CD4-positive, CD25-positive, alpha-beta regulatory T cell (primary cell): ENCODE measurements at regions not wholly inside any gene's neighbourhood (a gene's known extent, or its start where the extent isn't known, plus 50 kb on each side); places are given as distances from the start of the nearest gene placed in this dataset.

Experiments used
- ATAC-seq, 2 donors: fragments of 150-1000 bp; cut with Tn5 transposase; one replicate each; pipeline ENCODE4 v1.10.0; 2021; ENCODE audit warnings: low read depth in 2 of 2, moderate number of reproducible peaks in 2 of 2, moderate library complexity in 1 of 2
- DNase-seq, 3 donors: peaks; one replicate each; pipeline versions ENCODE4 v3.0.0 to v3.0.0-alpha.2; 2012 to 2022; ENCODE audit warnings: mixed read lengths in 1 of 3
- H3K27ac ChIP-seq: one replicate; pipeline ENCODE4 v1.7.0; 2013; ENCODE audit warnings: mild to moderate bottlenecking, low read length; ENCODE audit not compliant: insufficient read depth, poor library complexity, severe bottlenecking
- H3K27me3 ChIP-seq: one replicate; pipeline ENCODE4 v1.7.0; 2013; ENCODE audit warnings: low read length; ENCODE audit not compliant: control insufficient read depth, insufficient read depth
- H3K36me3 ChIP-seq: one replicate; pipeline ENCODE4 v1.7.0; 2013; ENCODE audit warnings: mild to moderate bottlenecking, low read length, moderate library complexity; ENCODE audit not compliant: control insufficient read depth, insufficient read depth
- H3K4me1 ChIP-seq: 2 replicates; pipeline ENCODE4 v1.7.0; 2013; ENCODE audit warnings: mild to moderate bottlenecking, low read length; ENCODE audit not compliant: insufficient read depth, control insufficient read depth, poor library complexity, severe bottlenecking
- H3K4me3 ChIP-seq: one replicate; pipeline ENCODE4 v1.7.0; 2013; ENCODE audit warnings: low read depth, mild to moderate bottlenecking, low read length, moderate library complexity
- H3K9me3 ChIP-seq, 2 experiments: 1 replicate in 1 of 2; 2 replicates in 1 of 2; pipeline ENCODE4 v1.7.0; 2013; ENCODE audit warnings: low read length in 2 of 2, mild to moderate bottlenecking in 1 of 2, moderate library complexity in 1 of 2; ENCODE audit not compliant: control insufficient read depth in 2 of 2
- H3K27ac Mint-ChIP-seq, 3 donors: one replicate each; pipeline ENCODE4 v1.8.0; 2020 to 2022; ENCODE audit warnings: mild to moderate bottlenecking in 3 of 3, mixed read lengths in 3 of 3, moderate library complexity in 2 of 3
- H3K27me3 Mint-ChIP-seq: one replicate; pipeline ENCODE4 v1.8.0; 2022; ENCODE audit warnings: mild to moderate bottlenecking, mixed read lengths
- H3K36me3 Mint-ChIP-seq: one replicate; pipeline ENCODE4 v1.8.0; 2020; ENCODE audit warnings: mixed read lengths
- H3K4me1 Mint-ChIP-seq, 4 donors: one replicate each; pipeline ENCODE4 v1.8.0; 2020 to 2022; ENCODE audit warnings: mixed read lengths in 4 of 4, mild to moderate bottlenecking in 1 of 4
- H3K4me3 Mint-ChIP-seq, 4 donors: one replicate each; pipeline ENCODE4 v1.8.0; 2020 to 2022; ENCODE audit warnings: mild to moderate bottlenecking in 4 of 4, mixed read lengths in 4 of 4, moderate library complexity in 3 of 4
- H3K9me3 Mint-ChIP-seq, 7 donors: one replicate each; pipeline ENCODE4 v1.8.0; 2020 to 2022; ENCODE audit warnings: mixed read lengths in 7 of 7, mild to moderate bottlenecking in 3 of 7, moderate library complexity in 2 of 7

DNA sequence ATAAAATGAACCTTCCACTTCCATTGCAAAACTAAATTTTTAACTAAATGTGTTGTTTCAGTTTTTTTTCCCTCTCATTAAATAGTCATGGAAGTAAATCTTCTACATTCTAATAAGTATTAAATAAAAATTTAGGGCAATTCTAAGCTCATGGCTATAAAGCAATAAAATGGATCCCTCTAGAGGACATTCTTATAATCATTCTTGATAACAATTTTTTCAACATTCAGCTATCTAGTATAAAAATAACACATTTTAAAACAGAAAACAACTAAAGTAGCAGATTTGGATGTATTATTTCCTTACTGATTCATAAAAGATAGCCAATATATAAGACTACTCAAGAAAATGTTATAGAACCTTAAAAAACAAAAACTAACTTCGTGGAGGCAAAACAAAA, 393.1 kb downstream of the PLOD2 start:
- H3K9me3 Mint-ChIP-seq, result peaks cover 0 to 11% (median 5%) of the 10 kb centered on the region in 7 donors
- ATAC-seq (no peak), DNase-seq (no peak)
- no peaks in the 10 kb centered on the region for H3K9me3 ChIP-seq
- no peaks in the 10 kb centered on the region for H3K4me1 ChIP-seq
- H3K36me3 Mint-ChIP-seq, result no peaks in the 10 kb centered on the region
- no peak overlapping the region for H3K4me3 ChIP-seq
- no peak overlapping the region for H3K27ac Mint-ChIP-seq
- H3K36me3 ChIP-seq, result no peaks in the 10 kb centered on the region
- no peak overlapping the region for H3K4me3 Mint-ChIP-seq
- H3K4me1 Mint-ChIP-seq, result no peaks in the 10 kb centered on the region
- no peak overlapping the region for H3K27ac ChIP-seq
- H3K27me3 Mint-ChIP-seq, result no peaks in the 10 kb centered on the region
- no peaks in the 10 kb centered on the region for H3K27me3 ChIP-seq

GRCh38 chr3:145776782-145777408, 384.1 kb downstream of the PLOD2 start:
- H3K4me3 ChIP-seq, result no peak overlapping the region
- H3K36me3 Mint-ChIP-seq, result no peaks in the 10 kb centered on the region

GRCh38 chr3:145780301-145780700, 380.7 kb downstream of the PLOD2 start:
- no peaks in the 10 kb centered on the region for H3K4me1 Mint-ChIP-seq

More at GRCh38 chr3:145776782-145777408, 384.1 kb downstream of the PLOD2 start:
- Histone ChIP-seq H3K4me1 (no peaks in the 10 kb centered on the region), H3K27me3 (no peaks in the 10 kb centered on the region), H3K9me3 (no peaks in the 10 kb centered on the region), H3K36me3 (no peaks in the 10 kb centered on the region), H3K27ac (no peak overlapping the region)
- Mint-ChIP-seq H3K9me3 (peaks cover 0 to 12% (median 2%) of the 10 kb centered on the region in 7 donors), H3K27ac (no peak overlapping the region), H3K4me1 (no peaks in the 10 kb centered on the region), H3K4me3 (no peak overlapping the region), H3K27me3 (no peaks in the 10 kb centered on the region)
- no peak for ATAC-seq
- DNase-seq, result peak in 1 of 3 donors; percentile 4

DNA sequence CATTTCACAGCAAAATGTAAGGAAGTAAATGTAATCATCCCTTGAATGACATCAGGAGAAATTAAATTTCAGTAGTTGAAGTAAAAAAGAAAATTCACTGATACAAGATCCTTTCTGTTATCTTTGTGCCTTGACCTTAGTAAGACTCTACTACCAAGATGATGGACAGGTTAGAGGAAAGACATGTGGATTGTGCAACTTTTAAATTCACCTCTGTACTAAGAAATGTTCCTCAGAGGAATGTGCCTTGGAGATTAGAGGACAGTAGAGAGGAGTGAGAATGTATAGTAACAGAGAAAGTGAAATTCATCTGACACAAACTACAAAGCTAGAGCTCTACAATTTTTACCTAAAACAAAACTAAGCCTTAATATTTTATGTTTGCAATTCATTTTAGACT, 375.3 kb downstream of the PLOD2 start:
- Histone ChIP-seq H3K27ac (no peak overlapping the region), H3K36me3 (no peaks in the 10 kb centered on the region), H3K4me1 (no peaks in the 10 kb centered on the region), H3K4me3 (no peak overlapping the region), H3K27me3 (no peaks in the 10 kb centered on the region), H3K9me3 (no peaks in the 10 kb centered on the region)
- no peaks in the 10 kb centered on the region for H3K4me1 Mint-ChIP-seq
- H3K27me3 Mint-ChIP-seq, result no peaks in the 10 kb centered on the region
- no peak overlapping the region for H3K4me3 Mint-ChIP-seq
- no peak for DNase-seq
- no peaks in the 10 kb centered on the region for H3K36me3 Mint-ChIP-seq
- peaks cover 0 to 18% (median 1%) of the 10 kb centered on the region in 7 donors for H3K9me3 Mint-ChIP-seq
- no peak overlapping the region for H3K27ac Mint-ChIP-seq
- no peak for ATAC-seq

More at GRCh38 chr3:145780301-145780700, 380.7 kb downstream of the PLOD2 start:
- H3K27ac Mint-ChIP-seq, result no peak overlapping the region
- H3K27me3 Mint-ChIP-seq, result no peaks in the 10 kb centered on the region
- no peak overlapping the region for H3K27ac ChIP-seq
- H3K36me3 ChIP-seq, result no peaks in the 10 kb centered on the region
- H3K27me3 ChIP-seq, result no peaks in the 10 kb centered on the region
- H3K9me3 Mint-ChIP-seq, result peaks cover 0 to 8% (median 2%) of the 10 kb centered on the region in 7 donors
- ATAC-seq (no peak), DNase-seq (no peak)
- H3K36me3 Mint-ChIP-seq, result no peaks in the 10 kb centered on the region
- H3K4me1 ChIP-seq, result no peaks in the 10 kb centered on the region
- no peak overlapping the region for H3K4me3 Mint-ChIP-seq
- H3K4me3 ChIP-seq, result no peak overlapping the region
- no peaks in the 10 kb centered on the region for H3K9me3 ChIP-seq

GRCh38 chr3:145798007-145798406, 363.0 kb downstream of the PLOD2 start:
- Histone ChIP-seq H3K4me1 (no peaks in the 10 kb centered on the region), H3K4me3 (no peak overlapping the region), H3K27me3 (no peaks in the 10 kb centered on the region), H3K9me3 (no peaks in the 10 kb centered on the region), H3K27ac (no peak overlapping the region), H3K36me3 (no peaks in the 10 kb centered on the region)
- Mint-ChIP-seq H3K27me3 (no peaks in the 10 kb centered on the region), H3K9me3 (peaks cover 0 to 23% (median 6%) of the 10 kb centered on the region in 7 donors), H3K4me1 (no peaks in the 10 kb centered on the region), H3K36me3 (no peaks in the 10 kb centered on the region), H3K4me3 (no peak overlapping the region), H3K27ac (no peak overlapping the region)
- ATAC-seq (no peak), DNase-seq (no peak)

DNA sequence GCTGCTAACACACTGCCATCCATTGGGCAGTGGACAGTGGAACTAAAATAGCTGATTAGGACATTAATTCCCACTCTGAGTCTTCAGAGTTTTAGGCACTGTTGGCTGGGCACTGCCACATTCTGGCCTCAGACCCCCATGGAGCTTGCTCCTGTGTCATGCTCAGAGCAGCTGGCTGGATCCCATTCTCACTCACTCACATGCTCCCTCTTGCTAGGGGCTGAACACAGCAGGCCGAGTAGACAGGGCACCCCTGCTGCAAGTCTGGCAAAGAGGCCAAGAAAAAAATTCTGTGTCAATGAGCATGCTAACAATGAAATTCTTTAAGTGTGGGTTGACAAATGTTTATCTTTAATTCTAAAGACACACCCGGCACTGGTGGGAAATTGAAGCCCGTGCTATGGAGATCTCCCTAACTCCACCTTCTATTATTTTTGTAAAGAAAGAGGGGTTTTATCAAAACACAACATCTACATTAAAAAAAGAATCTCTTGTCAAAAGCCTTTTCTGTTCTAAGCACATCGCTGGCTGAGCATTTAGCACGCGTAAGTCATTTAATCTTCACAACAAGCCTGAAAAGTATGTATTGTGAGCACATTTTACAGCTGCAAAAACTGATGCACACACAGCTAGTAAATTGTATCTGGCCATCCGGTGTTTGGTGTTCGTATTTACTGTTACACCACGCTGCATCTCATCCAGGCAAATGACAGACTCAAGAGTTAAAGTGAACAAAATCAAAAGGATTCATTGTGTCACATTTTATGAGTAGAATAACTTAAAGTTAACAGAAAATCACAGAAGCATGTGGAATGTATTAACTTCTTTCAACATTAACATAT, 362.1 kb downstream of the PLOD2 start:
- H3K9me3 ChIP-seq, result no peaks in the 10 kb centered on the region
- no peak for DNase-seq
- Mint-ChIP-seq H3K4me3 (no peak overlapping the region), H3K36me3 (no peaks in the 10 kb centered on the region), H3K4me1 (no peaks in the 10 kb centered on the region), H3K9me3 (peaks cover 0 to 23% (median 5%) of the 10 kb centered on the region in 7 donors), H3K27ac (no peak overlapping the region), H3K27me3 (no peaks in the 10 kb centered on the region)
- no peak for ATAC-seq
- H3K4me3 ChIP-seq, result no peak overlapping the region
- H3K27ac ChIP-seq, result no peak overlapping the region
- no peaks in the 10 kb centered on the region for H3K4me1 ChIP-seq
- no peaks in the 10 kb centered on the region for H3K36me3 ChIP-seq
- no peaks in the 10 kb centered on the region for H3K27me3 ChIP-seq

GRCh38 chr3:145801696-145802095, 359.3 kb downstream of the PLOD2 start:
- no peaks in the 10 kb centered on the region for H3K27me3 Mint-ChIP-seq
- H3K4me3 Mint-ChIP-seq, result no peak overlapping the region
- peaks cover 0 to 16% (median 2%) of the 10 kb centered on the region in 7 donors for H3K9me3 Mint-ChIP-seq
- H3K36me3 ChIP-seq, result no peaks in the 10 kb centered on the region
- H3K4me1 ChIP-seq, result no peaks in the 10 kb centered on the region
- no peaks in the 10 kb centered on the region for H3K27me3 ChIP-seq
- no peak for ATAC-seq
- H3K27ac ChIP-seq, result no peak overlapping the region
- H3K27ac Mint-ChIP-seq, result no peak overlapping the region
- H3K9me3 ChIP-seq, result no peaks in the 10 kb centered on the region
- no peak for DNase-seq
- H3K4me3 ChIP-seq, result no peak overlapping the region
- H3K4me1 Mint-ChIP-seq, result no peaks in the 10 kb centered on the region
- H3K36me3 Mint-ChIP-seq, result no peaks in the 10 kb centered on the region
